ENCODE measurements at regions not wholly inside any gene's neighbourhood (a gene's known extent, or its start where the extent isn't known, plus 50 kb on each side); places are given as distances from the start of the nearest gene placed in this dataset.

GRCh38 chr4:96646146-96646545 lies 806.3 kb downstream of the PDHA2 start:
- H3K9me3 ChIP-seq (ENCODE audit: low read depth): no peaks in the 10 kb centered on the region
- H3K36me3 ChIP-seq (replicated peaks; ENCODE audit: insufficient read depth, low read depth): no peaks in the 10 kb centered on the region
- no peaks in the 10 kb centered on the region for H3K27me3 ChIP-seq
- no peaks in the 10 kb centered on the region for H4K20me1 ChIP-seq (ENCODE audit: insufficient read depth, poor library complexity, severe bottlenecking)
- no peak overlapping the region for H3K27ac ChIP-seq
- TF ChIP-seq EZH2 (IDR thresholded peaks at IDR 0.05; ENCODE audit: borderline replicate concordance) (no peak), EZH2phosphoT487 (IDR thresholded peaks at IDR 0.05; ENCODE audit: low read depth, severe bottlenecking, unreplicated experiment) (no peak)
- TF ChIP-seq, protein P1, sequence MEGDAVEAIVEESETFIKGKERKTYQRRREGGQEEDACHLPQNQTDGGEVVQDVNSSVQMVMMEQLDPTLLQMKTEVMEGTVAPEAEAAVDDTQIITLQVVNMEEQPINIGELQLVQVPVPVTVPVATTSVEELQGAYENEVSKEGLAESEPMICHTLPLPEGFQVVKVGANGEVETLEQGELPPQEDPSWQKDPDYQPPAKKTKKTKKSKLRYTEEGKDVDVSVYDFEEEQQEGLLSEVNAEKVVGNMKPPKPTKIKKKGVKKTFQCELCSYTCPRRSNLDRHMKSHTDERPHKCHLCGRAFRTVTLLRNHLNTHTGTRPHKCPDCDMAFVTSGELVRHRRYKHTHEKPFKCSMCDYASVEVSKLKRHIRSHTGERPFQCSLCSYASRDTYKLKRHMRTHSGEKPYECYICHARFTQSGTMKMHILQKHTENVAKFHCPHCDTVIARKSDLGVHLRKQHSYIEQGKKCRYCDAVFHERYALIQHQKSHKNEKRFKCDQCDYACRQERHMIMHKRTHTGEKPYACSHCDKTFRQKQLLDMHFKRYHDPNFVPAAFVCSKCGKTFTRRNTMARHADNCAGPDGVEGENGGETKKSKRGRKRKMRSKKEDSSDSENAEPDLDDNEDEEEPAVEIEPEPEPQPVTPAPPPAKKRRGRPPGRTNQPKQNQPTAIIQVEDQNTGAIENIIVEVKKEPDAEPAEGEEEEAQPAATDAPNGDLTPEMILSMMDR (IDR thresholded peaks at IDR 0.05; ENCODE audit: poor library complexity): no peak
- H2AFZ ChIP-seq: no peak overlapping the region
- no peak overlapping the region for H3K4me2 ChIP-seq
- H3K79me2 ChIP-seq: no peaks in the 10 kb centered on the region
- DNase-seq (ENCODE audit: low spot score): no peak
- H3K9me2 ChIP-seq (replicated peaks; ENCODE audit: insufficient read depth): peaks cover 7% of the 10 kb centered on the region
- H3K4me1 ChIP-seq (ENCODE audit: insufficient read depth): peaks cover 10% of the 10 kb centered on the region
- H3K4me3 ChIP-seq: no peak overlapping the region
- WGBS (ENCODE audit: low lambda C conversion rate, missing lambda C conversion rate): 57% methylated on average over 1 of the region's 1 CpG

DNA sequence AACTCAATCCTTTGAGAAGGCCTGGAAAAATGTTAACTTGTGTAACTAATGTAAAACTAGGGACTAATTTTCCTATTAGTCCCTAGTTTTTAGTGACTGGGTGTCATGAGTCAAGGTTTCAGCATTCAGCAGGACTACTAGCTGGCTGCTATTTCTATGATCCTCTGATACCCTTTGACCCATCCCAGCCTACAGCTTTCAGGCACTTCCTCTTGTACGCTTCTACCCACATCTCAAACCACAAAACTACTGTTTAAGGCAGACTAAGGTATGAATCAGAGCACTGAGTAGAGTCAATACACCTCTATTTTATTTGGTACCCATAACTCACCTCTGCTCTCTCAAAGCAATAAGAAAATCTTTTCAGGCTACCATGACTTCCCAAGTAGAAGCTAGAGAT lies 809.6 kb downstream of the PDHA2 start:
- H3K27ac ChIP-seq: no peak overlapping the region
- 55% methylated on average over 1 of the region's 1 CpG for WGBS (ENCODE audit: low lambda C conversion rate, missing lambda C conversion rate)
- TF ChIP-seq, protein P1 (IDR thresholded peaks at IDR 0.05; ENCODE audit: poor library complexity): no peak
- TF ChIP-seq EZH2phosphoT487 (IDR thresholded peaks at IDR 0.05; ENCODE audit: low read depth, severe bottlenecking, unreplicated experiment): no peak
- TF ChIP-seq EZH2 (IDR thresholded peaks at IDR 0.05; ENCODE audit: borderline replicate concordance): no peak
- no peak for DNase-seq (ENCODE audit: low spot score)
- H3K9me3 ChIP-seq (ENCODE audit: low read depth): no peaks in the 10 kb centered on the region
- no peak overlapping the region for H3K4me3 ChIP-seq
- no peaks in the 10 kb centered on the region for H3K27me3 ChIP-seq
- no peak overlapping the region for H2AFZ ChIP-seq
- H3K79me2 ChIP-seq: no peaks in the 10 kb centered on the region
- no peak overlapping the region for H3K4me2 ChIP-seq
- no peaks in the 10 kb centered on the region for H4K20me1 ChIP-seq (ENCODE audit: insufficient read depth, poor library complexity, severe bottlenecking)
- H3K4me1 ChIP-seq (ENCODE audit: insufficient read depth): peaks cover 10% of the 10 kb centered on the region
- H3K9me2 ChIP-seq (replicated peaks; ENCODE audit: insufficient read depth): peaks cover 7% of the 10 kb centered on the region
- H3K36me3 ChIP-seq (replicated peaks; ENCODE audit: insufficient read depth, low read depth): no peaks in the 10 kb centered on the region

GRCh38 chr4:96652158-96652557 lies 812.3 kb downstream of the PDHA2 start:
- Histone ChIP-seq H2AFZ (no peak overlapping the region), H3K4me3 (no peak overlapping the region), H3K36me3 (replicated peaks; ENCODE audit: insufficient read depth, low read depth) (no peaks in the 10 kb centered on the region), H3K9me2 (replicated peaks; ENCODE audit: insufficient read depth) (peaks cover 7% of the 10 kb centered on the region), H3K4me1 (ENCODE audit: insufficient read depth) (peaks cover 10% of the 10 kb centered on the region), H3K27me3 (no peaks in the 10 kb centered on the region), H4K20me1 (ENCODE audit: insufficient read depth, poor library complexity, severe bottlenecking) (no peaks in the 10 kb centered on the region), H3K27ac (no peak overlapping the region), H3K79me2 (no peaks in the 10 kb centered on the region), H3K9me3 (ENCODE audit: low read depth) (no peaks in the 10 kb centered on the region), H3K4me2 (no peak overlapping the region)
- no peak for DNase-seq (ENCODE audit: low spot score)
- WGBS (ENCODE audit: low lambda C conversion rate, missing lambda C conversion rate): 82% methylated on average over 1 of the region's 1 CpG
- TF ChIP-seq EZH2 (IDR thresholded peaks at IDR 0.05; ENCODE audit: borderline replicate concordance): no peak
- TF ChIP-seq, protein P1 (IDR thresholded peaks at IDR 0.05; ENCODE audit: poor library complexity): no peak
- no peak for TF ChIP-seq EZH2phosphoT487 (IDR thresholded peaks at IDR 0.05; ENCODE audit: low read depth, severe bottlenecking, unreplicated experiment)

DNA sequence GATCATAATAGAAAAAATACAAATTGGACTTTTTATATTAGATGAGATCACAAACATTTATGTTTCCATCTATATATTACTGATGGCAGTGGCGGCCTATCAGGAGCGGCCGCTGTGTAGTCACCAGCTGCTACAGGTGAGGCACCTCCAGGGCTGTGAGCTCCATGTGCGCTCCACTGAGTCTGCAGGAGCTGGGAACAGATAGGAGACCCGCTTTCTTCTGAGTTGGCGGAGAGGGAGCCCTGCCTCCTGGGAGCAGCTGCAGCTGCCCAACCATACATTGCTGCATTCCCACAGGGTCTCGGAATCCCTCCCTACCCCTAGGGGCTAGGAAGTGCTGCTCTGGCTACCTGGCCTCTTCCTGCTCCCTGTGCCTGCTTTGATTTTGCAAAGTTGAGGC lies 812.9 kb downstream of the PDHA2 start:
- Histone ChIP-seq H3K27me3 (no peaks in the 10 kb centered on the region), H3K79me2 (no peaks in the 10 kb centered on the region), H4K20me1 (ENCODE audit: insufficient read depth, poor library complexity, severe bottlenecking) (no peaks in the 10 kb centered on the region), H3K9me2 (replicated peaks; ENCODE audit: insufficient read depth) (peaks cover 7% of the 10 kb centered on the region), H3K36me3 (replicated peaks; ENCODE audit: insufficient read depth, low read depth) (no peaks in the 10 kb centered on the region), H3K4me2 (no peak overlapping the region), H3K4me3 (no peak overlapping the region), H3K27ac (no peak overlapping the region), H2AFZ (no peak overlapping the region), H3K9me3 (ENCODE audit: low read depth) (no peaks in the 10 kb centered on the region), H3K4me1 (ENCODE audit: insufficient read depth) (peaks cover 10% of the 10 kb centered on the region)
- TF ChIP-seq, protein P1 (IDR thresholded peaks at IDR 0.05; ENCODE audit: poor library complexity): no peak
- TF ChIP-seq EZH2 (IDR thresholded peaks at IDR 0.05; ENCODE audit: borderline replicate concordance) (no peak), EZH2phosphoT487 (IDR thresholded peaks at IDR 0.05; ENCODE audit: low read depth, severe bottlenecking, unreplicated experiment) (no peak)
- 94% methylated on average over 7 of the region's 7 CpGs for WGBS (ENCODE audit: low lambda C conversion rate, missing lambda C conversion rate)
- no peak for DNase-seq (ENCODE audit: low spot score)
